NT2/D1 (cell line): ENCODE measurements at regions not wholly inside any gene's neighbourhood (a gene's known extent, or its start where the extent isn't known, plus 50 kb on each side); places are given as distances from the start of the nearest gene placed in this dataset.

ENCODE experiments used
- YY1 ChIP-seq: IDR thresholded peaks from 2 replicates; pipeline ENCODE4 v1.6.1; 2011; ENCODE audit not compliant: insufficient read length, insufficient read depth
- ZNF274 ChIP-seq: IDR thresholded peaks from 2 replicates; pipeline ENCODE4 v1.6.1; 2011; ENCODE audit warnings: mild to moderate bottlenecking, low read depth, low read length

DNA sequence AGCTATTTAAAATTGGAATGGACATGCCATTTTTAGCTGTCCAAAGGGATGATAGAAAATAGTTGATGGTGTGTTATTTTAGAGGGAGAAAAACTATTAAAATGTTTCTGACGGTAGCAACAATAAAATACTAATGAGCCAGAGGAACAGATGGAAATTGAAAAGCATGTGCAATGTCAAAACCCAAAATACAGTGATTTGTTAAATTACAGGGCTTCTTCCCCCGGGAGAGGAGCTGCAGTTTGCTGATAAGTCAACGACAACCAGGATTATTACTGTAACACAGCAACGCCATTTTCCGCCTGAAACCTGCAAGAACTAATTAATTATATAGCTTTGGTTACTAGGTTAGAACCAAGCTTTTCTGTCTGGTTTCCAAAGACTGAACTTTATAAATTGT, 179.6 kb upstream of the SPTLC3 start:
- TF ChIP-seq ZNF274: no peak
- no peak for TF ChIP-seq YY1
